ENCODE measurements at regions not wholly inside any gene's neighbourhood (a gene's known extent, or its start where the extent isn't known, plus 50 kb on each side); places are given as distances from the start of the nearest gene placed in this dataset.

DNA sequence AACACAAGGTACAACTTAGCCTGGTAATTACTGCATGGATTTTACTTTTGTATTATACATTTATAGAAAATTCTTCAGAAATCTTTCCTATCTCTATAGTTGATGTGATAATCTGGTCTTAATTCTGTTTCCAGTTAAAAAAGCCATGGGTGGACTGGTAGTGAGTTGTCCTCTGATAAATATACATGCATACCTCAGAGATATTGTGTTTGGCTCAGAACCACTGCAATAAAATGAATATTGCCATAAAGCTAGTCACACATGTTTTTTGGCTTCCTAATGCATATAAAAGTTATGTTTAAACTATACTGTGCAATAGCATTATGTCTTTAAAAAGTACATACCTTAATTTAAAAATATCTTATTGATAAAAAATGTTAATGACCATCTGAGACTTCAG lies 708.6 kb upstream of the MARCKS start:
- Mint-ChIP-seq H3K27me3 (ENCODE audit: insufficient read depth, low read depth, poor library complexity) (no peaks in the 10 kb centered on the region), H3K9me3 (peaks cover 3% of the 10 kb centered on the region; the same call in 1 of the 3 replicates), H3K27ac (no peak overlapping the region; the same call in 1 of the 2 replicates), H3K36me3 (ENCODE audit: low read depth) (no peaks in the 10 kb centered on the region), H3K4me3 (no peak overlapping the region), H3K4me1 (no peaks in the 10 kb centered on the region)
- TF ChIP-seq POLR2AphosphoS5 (IDR thresholded peaks at IDR 0.05; ENCODE audit: low read depth) (no peak), ZNF331 (CRISPR knock-in tag; IDR thresholded peaks at IDR 0.05; ENCODE audit: low read depth) (no peak), EZH2 (IDR thresholded peaks at IDR 0.05; ENCODE audit: low read depth, unreplicated experiment) (no peak), ZNF114 (CRISPR knock-in tag; IDR thresholded peaks at IDR 0.05) (no peak), CREB1 (CRISPR knock-in tag; IDR thresholded peaks at IDR 0.05; ENCODE audit: low read depth) (no peak), STAT1 (IDR thresholded peaks at IDR 0.05; ENCODE audit: unreplicated experiment) (no peak), NANOG (IDR thresholded peaks at IDR 0.05; ENCODE audit: borderline replicate concordance) (no peak), JUNB (IDR thresholded peaks at IDR 0.05; ENCODE audit: unreplicated experiment) (no peak), EZH2phosphoT487 (IDR thresholded peaks at IDR 0.05; ENCODE audit: unreplicated experiment) (no peak)
- TF ChIP-seq, protein P1, sequence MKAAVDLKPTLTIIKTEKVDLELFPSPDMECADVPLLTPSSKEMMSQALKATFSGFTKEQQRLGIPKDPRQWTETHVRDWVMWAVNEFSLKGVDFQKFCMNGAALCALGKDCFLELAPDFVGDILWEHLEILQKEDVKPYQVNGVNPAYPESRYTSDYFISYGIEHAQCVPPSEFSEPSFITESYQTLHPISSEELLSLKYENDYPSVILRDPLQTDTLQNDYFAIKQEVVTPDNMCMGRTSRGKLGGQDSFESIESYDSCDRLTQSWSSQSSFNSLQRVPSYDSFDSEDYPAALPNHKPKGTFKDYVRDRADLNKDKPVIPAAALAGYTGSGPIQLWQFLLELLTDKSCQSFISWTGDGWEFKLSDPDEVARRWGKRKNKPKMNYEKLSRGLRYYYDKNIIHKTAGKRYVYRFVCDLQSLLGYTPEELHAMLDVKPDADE (IDR thresholded peaks at IDR 0.05): no peak
- TF ChIP-seq, protein P2, sequence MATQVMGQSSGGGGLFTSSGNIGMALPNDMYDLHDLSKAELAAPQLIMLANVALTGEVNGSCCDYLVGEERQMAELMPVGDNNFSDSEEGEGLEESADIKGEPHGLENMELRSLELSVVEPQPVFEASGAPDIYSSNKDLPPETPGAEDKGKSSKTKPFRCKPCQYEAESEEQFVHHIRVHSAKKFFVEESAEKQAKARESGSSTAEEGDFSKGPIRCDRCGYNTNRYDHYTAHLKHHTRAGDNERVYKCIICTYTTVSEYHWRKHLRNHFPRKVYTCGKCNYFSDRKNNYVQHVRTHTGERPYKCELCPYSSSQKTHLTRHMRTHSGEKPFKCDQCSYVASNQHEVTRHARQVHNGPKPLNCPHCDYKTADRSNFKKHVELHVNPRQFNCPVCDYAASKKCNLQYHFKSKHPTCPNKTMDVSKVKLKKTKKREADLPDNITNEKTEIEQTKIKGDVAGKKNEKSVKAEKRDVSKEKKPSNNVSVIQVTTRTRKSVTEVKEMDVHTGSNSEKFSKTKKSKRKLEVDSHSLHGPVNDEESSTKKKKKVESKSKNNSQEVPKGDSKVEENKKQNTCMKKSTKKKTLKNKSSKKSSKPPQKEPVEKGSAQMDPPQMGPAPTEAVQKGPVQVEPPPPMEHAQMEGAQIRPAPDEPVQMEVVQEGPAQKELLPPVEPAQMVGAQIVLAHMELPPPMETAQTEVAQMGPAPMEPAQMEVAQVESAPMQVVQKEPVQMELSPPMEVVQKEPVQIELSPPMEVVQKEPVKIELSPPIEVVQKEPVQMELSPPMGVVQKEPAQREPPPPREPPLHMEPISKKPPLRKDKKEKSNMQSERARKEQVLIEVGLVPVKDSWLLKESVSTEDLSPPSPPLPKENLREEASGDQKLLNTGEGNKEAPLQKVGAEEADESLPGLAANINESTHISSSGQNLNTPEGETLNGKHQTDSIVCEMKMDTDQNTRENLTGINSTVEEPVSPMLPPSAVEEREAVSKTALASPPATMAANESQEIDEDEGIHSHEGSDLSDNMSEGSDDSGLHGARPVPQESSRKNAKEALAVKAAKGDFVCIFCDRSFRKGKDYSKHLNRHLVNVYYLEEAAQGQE (IDR thresholded peaks at IDR 0.05; ENCODE audit: unreplicated experiment): no peak
- TF ChIP-seq, protein P3, sequence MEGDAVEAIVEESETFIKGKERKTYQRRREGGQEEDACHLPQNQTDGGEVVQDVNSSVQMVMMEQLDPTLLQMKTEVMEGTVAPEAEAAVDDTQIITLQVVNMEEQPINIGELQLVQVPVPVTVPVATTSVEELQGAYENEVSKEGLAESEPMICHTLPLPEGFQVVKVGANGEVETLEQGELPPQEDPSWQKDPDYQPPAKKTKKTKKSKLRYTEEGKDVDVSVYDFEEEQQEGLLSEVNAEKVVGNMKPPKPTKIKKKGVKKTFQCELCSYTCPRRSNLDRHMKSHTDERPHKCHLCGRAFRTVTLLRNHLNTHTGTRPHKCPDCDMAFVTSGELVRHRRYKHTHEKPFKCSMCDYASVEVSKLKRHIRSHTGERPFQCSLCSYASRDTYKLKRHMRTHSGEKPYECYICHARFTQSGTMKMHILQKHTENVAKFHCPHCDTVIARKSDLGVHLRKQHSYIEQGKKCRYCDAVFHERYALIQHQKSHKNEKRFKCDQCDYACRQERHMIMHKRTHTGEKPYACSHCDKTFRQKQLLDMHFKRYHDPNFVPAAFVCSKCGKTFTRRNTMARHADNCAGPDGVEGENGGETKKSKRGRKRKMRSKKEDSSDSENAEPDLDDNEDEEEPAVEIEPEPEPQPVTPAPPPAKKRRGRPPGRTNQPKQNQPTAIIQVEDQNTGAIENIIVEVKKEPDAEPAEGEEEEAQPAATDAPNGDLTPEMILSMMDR (conservative IDR thresholded peaks at IDR 0.05; ENCODE audit: low read depth in 2 of 2): no peak
- TF ChIP-seq, protein P4, sequence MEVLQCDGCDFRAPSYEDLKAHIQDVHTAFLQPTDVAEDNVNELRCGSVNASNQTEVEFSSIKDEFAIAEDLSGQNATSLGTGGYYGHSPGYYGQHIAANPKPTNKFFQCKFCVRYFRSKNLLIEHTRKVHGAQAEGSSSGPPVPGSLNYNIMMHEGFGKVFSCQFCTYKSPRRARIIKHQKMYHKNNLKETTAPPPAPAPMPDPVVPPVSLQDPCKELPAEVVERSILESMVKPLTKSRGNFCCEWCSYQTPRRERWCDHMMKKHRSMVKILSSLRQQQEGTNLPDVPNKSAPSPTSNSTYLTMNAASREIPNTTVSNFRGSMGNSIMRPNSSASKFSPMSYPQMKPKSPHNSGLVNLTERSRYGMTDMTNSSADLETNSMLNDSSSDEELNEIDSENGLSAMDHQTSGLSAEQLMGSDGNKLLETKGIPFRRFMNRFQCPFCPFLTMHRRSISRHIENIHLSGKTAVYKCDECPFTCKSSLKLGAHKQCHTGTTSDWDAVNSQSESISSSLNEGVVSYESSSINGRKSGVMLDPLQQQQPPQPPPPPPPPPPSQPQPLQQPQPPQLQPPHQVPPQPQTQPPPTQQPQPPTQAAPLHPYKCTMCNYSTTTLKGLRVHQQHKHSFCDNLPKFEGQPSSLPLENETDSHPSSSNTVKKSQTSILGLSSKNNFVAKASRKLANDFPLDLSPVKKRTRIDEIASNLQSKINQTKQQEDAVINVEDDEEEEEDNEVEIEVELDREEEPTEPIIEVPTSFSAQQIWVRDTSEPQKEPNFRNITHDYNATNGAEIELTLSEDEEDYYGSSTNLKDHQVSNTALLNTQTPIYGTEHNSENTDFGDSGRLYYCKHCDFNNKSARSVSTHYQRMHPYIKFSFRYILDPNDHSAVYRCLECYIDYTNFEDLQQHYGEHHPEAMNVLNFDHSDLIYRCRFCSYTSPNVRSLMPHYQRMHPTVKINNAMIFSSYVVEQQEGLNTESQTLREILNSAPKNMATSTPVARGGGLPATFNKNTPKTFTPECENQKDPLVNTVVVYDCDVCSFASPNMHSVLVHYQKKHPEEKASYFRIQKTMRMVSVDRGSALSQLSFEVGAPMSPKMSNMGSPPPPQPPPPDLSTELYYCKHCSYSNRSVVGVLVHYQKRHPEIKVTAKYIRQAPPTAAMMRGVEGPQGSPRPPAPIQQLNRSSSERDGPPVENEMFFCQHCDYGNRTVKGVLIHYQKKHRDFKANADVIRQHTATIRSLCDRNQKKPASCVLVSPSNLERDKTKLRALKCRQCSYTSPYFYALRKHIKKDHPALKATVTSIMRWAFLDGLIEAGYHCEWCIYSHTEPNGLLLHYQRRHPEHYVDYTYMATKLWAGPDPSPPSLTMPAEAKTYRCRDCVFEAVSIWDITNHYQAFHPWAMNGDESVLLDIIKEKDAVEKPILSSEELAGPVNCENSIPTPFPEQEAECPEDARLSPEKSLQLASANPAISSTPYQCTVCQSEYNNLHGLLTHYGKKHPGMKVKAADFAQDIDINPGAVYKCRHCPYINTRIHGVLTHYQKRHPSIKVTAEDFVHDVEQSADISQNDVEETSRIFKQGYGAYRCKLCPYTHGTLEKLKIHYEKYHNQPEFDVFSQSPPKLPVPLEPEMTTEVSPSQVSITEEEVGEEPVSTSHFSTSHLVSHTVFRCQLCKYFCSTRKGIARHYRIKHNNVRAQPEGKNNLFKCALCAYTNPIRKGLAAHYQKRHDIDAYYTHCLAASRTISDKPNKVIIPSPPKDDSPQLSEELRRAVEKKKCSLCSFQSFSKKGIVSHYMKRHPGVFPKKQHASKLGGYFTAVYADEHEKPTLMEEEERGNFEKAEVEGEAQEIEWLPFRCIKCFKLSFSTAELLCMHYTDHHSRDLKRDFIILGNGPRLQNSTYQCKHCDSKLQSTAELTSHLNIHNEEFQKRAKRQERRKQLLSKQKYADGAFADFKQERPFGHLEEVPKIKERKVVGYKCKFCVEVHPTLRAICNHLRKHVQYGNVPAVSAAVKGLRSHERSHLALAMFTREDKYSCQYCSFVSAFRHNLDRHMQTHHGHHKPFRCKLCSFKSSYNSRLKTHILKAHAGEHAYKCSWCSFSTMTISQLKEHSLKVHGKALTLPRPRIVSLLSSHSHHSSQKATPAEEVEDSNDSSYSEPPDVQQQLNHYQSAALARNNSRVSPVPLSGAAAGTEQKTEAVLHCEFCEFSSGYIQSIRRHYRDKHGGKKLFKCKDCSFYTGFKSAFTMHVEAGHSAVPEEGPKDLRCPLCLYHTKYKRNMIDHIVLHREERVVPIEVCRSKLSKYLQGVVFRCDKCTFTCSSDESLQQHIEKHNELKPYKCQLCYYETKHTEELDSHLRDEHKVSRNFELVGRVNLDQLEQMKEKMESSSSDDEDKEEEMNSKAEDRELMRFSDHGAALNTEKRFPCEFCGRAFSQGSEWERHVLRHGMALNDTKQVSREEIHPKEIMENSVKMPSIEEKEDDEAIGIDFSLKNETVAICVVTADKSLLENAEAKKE (CRISPR knock-in tag; IDR thresholded peaks at IDR 0.05): no peak
- DNase-seq (ENCODE audit: low spot score) (no peak), ATAC-seq (no peak)
- Histone ChIP-seq H3K9me2 (ENCODE audit: insufficient read depth) (0 out of 2 replicates have a peak, but pooled peaks cover 10% of the 10 kb centered on the region), H3K4me1 (ENCODE audit: insufficient read depth) (no peaks in the 10 kb centered on the region), H2AFZ (no peak overlapping the region), H3K36me3 (ENCODE audit: insufficient read depth) (no peaks in the 10 kb centered on the region), H3K4me2 (no peak overlapping the region), H3K27me3 (ENCODE audit: insufficient read depth) (no peaks in the 10 kb centered on the region), H3K79me2 (replicated peaks; ENCODE audit: insufficient read depth) (no peaks in the 10 kb centered on the region), H3K4me3 (no peak overlapping the region), H3F3A (replicated peaks; ENCODE audit: low read depth) (no peaks in the 10 kb centered on the region), H4K20me1 (replicated peaks; ENCODE audit: insufficient read depth) (no peaks in the 10 kb centered on the region), H3K27ac (ENCODE audit: low read depth) (no peak overlapping the region)
